Activated CD4-positive, alpha-beta T cell treated with anti-CD3 and anti-CD28 coated beads, Interleukin-2, amount 50 U/mL, for 16 hours (primary cell): ENCODE measurements at regions not wholly inside any gene's neighbourhood (a gene's known extent, or its start where the extent isn't known, plus 50 kb on each side); places are given as distances from the start of the nearest gene placed in this dataset.

Source experiments
- DNase-seq: peaks from one replicate; pipeline ENCODE4 v3.0.0-alpha.2; 2020

- DNase-seq: no peak
Measured at GRCh38 chr18:43650426-43650825, 373.1 kb upstream of the SYT4 start.

- DNase-seq: no peak
Measured at GRCh38 chr18:43651057-43651456, 373.8 kb upstream of the SYT4 start.

GRCh38 chr18:43656547-43656946 is 379.3 kb upstream of the SYT4 start:
- DNase-seq: no peak

GRCh38 chr18:43661570-43661969 is 384.3 kb upstream of the SYT4 start:
- DNase-seq: no peak

GRCh38 chr18:43662657-43663056 is 385.4 kb upstream of the SYT4 start:
- no peak for DNase-seq

DNA sequence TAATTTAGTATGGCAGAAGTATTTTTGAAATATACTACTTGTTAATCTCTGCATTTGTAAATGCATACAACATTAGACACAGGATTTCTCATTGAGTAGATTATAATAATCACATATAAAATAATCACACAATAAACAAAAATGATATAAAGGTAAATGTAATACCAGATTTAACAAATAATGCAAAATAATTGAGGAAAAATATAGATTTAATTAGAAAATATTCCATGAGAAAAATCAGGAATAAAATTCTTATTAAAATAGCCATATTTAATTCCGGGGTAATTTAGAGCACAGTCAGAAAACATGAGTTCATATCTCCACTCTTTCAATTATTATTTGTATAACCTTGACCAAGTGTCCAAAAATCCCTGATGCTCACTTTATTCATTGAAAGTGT is 385.9 kb upstream of the SYT4 start:
- DNase-seq: no peak

DNA sequence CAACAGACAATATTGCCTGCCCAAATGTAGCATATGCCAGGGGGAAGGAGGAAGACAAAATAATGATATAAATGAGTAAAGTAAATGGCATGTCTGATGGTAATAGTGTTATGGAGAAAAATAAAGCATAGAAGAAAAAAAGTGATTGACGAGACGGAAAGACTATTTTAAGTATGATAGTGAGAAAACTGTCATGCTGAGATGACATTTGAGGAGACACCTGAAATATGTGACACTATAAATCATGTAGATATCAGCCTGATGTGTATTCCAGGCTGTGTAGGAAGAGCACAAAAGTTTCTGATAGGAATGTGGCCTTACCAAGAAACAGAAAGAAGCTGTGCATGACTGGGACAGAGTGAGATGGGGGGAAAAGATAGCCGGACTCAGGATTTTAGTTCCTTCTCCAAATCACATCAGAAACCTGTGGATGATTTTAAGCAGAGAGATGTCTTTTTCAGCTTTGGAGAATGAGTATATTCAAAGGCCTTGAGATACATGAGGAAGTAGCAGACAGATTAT is 387.3 kb upstream of the SYT4 start:
- no peak for DNase-seq

DNA sequence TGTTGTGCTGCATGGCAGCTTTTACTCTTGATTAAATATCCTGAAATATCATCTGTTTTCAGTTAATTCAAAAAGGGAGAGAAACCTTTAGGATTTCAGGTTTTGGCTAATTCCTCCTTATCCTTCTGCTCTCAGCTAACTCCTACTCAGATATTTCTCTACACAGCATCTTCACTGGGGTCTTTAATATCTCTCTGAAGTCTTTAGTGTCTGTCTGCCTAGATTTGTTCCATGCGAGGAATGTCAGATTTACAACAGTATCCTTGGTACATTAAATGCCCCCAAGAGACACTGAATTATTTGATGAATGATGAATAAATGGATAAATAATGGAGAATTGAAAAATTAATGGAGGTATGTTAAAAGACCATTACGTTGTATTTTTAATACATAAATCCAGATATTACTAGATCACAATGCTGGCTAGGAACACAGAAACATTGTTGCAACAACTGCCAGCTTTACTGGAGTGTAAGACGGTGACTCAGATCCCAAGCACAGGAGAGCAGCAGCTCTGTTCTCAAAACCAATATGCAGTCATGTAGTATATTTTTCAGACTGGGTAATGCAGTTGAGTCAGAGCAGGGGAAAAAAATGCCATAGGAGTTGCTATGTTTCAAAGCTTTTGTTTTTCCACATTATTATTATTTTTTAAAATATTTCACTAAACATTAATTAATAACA is 388.0 kb upstream of the SYT4 start:
- no peak for DNase-seq

DNA sequence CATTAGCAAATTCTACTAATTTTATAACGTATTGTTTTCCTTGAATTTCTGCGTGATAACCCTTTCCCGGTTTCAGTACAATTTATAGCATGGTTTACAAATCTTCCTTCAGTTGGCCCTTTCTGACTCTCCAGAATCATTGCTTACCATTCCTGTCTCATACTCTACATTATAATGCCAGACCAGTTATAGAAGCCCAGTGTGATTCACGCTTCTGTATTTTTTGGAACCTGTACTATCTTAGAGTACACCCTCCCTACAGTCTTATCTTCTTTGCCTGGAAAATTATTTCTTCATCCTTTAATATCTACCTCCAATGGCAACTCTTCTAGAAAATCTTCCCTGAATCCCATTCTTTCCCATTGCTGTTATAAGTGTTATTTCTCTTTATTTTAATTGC is 391.6 kb upstream of the SYT4 start:
- no peak for DNase-seq

- DNase-seq: no peak
Measured at GRCh38 chr18:43671431-43671830, 394.1 kb upstream of the SYT4 start.

DNA sequence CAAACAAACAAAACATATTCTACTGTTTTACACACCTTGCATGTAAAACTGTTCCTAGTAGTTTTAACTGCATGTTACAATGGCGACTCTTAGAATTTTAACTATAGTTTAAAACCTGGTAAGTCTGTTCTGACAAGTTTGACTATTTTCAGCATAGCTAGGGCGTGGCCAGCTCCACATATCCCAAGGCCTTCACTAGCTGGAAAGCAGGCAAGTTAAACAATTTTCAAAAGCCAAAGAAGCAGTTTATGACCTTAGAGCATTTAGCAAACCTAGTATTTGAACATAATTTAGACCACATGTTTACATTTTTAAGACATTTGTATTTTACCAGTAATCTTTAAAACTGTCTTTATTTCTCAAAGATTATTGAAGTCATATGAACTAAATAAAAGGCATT is 402.8 kb upstream of the SYT4 start:
- no peak for DNase-seq

GRCh38 chr18:43681661-43682060 is 404.4 kb upstream of the SYT4 start:
- DNase-seq: no peak

DNA sequence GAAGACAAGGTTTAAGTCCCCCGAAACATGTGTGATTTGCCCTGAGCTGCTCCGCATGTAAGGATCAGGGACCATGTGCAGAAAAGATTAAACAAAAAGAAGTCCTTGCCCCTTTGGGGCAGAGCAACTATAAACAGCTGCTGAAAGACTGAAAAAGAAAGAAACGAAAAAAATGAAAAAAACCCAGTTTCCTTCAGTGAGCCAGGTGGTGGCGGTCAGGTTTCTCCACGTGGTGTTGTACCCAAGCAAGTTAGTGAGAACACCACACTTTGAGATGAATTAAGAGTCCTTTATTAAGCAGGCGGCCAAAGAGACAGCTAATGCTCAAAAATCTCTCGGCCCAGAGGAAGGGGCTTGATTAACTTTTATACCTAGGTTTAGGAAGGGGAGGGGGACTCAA is 404.9 kb upstream of the SYT4 start:
- no peak for DNase-seq

GRCh38 chr18:43686709-43687108 is 409.4 kb upstream of the SYT4 start:
- no peak for DNase-seq

GRCh38 chr18:43692099-43692690 is 414.9 kb upstream of the SYT4 start:
- no peak for DNase-seq

- DNase-seq: no peak
Measured at GRCh38 chr18:43702399-43702798, 425.1 kb upstream of the SYT4 start.

DNA sequence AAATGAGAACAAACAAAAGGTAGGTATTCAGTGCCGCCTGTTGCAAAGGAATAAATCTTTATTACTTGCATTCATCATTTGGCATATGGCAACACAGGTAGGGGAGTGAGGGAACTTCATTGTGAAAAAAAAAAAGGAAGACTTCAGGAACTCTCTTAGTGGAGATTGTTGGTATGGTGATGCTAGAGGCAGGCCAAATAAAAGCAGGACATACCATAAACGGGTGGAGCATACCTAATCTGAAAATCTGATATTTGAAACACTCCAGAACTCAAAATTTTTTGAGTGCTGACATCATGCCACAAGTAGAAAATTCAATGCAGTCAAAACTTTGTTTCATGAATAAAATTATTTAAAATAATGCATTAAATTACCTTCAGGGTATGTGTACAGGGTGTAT is 425.8 kb upstream of the SYT4 start:
- no peak for DNase-seq

DNA sequence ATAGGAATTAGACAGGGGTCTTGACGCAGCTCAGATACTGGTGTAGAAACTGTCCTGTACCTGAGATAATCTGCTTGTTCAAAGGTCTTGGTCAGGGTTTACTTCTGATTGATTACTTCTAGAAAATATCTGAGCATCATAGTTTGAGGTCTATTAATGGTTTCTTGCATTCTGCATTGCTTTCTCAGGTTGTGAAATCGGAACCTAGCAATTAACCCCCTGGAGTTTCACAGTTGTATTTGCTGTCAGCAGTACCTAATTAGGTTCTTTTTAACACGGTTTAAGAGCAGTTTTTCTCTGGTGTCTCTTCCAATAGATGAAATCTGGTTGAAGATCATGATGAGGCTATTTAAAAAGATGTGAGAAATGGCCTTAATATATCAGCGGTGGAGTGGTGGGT is 428.6 kb upstream of the SYT4 start:
- no peak for DNase-seq

- no peak for DNase-seq
Measured at GRCh38 chr18:43710135-43710534, 432.8 kb upstream of the SYT4 start.

- no peak for DNase-seq
Measured at GRCh38 chr18:43714343-43715010, 437.2 kb upstream of the SYT4 start.

DNA sequence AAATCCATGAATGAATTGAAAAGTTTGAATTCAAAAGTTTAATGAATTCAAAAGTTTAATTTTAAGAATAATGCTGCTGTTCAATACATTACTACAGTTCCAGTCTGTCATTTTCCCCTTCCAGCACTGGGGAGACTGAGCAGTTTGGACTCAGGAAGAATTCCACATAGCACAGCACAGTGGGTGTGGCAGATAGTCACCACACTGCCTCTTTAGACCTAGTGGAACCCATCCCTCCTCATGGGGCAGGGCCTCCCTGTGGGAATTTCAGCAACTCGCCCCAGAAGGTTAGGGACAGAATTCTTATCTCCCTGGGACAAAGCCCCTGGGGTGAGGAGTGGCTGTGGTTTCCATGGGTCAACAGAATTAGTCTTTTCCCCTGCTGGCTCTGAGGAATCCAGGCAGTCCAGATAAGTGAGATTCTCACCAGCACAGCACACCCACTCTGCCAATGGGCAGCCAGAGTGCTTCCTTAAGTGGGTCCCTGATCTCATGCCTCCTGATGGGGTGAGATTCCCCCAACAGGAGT is 442.0 kb upstream of the SYT4 start:
- no peak for DNase-seq

GRCh38 chr18:43720041-43720440 is 442.8 kb upstream of the SYT4 start:
- no peak for DNase-seq

- DNase-seq: no peak
Measured at GRCh38 chr18:43735570-43735969, 458.3 kb upstream of the SYT4 start.
